GM12874 (cell line): ENCODE measurements at regions not wholly inside any gene's neighbourhood (a gene's known extent, or its start where the extent isn't known, plus 50 kb on each side); places are given as distances from the start of the nearest gene placed in this dataset.

Experiments
- TF ChIP-seq, protein P1 (sequence below): IDR thresholded peaks from 2 replicates; pipeline ENCODE4 v1.5.1; 2011; ENCODE audit warnings: low read depth, mild to moderate bottlenecking, control low read depth, low read length, moderate library complexity; ENCODE audit not compliant: insufficient read depth

DNA sequence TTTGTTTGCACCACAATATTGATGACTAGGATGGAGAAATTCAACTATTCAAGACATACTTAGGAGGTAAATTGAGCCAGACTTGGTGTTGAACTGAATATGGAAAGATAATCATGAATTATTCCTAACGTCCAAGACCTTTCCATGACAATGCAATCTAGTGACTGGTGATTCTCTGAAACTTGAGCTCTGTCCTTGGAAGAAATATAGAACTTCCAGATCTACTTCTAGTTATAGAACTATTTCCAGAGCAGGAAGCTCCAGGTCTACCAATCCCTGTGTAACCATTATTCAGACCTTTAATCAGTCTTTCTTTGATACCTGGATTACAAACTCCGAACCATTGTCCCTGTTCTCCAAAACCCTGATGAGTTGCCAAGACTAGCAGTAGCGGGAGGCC, 272.6 kb upstream of the SLC14A2 start:
- TF ChIP-seq, protein P1, sequence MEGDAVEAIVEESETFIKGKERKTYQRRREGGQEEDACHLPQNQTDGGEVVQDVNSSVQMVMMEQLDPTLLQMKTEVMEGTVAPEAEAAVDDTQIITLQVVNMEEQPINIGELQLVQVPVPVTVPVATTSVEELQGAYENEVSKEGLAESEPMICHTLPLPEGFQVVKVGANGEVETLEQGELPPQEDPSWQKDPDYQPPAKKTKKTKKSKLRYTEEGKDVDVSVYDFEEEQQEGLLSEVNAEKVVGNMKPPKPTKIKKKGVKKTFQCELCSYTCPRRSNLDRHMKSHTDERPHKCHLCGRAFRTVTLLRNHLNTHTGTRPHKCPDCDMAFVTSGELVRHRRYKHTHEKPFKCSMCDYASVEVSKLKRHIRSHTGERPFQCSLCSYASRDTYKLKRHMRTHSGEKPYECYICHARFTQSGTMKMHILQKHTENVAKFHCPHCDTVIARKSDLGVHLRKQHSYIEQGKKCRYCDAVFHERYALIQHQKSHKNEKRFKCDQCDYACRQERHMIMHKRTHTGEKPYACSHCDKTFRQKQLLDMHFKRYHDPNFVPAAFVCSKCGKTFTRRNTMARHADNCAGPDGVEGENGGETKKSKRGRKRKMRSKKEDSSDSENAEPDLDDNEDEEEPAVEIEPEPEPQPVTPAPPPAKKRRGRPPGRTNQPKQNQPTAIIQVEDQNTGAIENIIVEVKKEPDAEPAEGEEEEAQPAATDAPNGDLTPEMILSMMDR = no peak

DNA sequence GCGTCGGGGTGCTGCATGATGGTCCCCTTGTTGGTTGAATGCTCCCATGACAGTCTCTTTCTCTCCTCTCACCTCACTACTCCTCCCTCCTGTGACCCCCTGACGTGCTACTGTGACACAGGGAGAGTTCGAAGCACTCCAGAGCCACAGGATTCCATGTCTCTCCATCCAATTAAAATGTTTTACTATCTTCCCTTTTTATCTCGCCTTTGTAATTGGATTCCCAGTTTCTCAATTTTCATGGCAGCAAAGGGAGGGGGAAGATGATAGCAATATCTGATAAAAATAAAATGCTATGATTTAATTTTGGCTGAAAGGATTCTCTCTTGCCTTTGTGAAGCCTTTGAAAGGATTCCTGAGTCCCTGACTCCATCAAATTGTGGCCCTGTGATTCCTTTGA, 271.9 kb upstream of the SLC14A2 start:
- TF ChIP-seq, protein P1 = no peak

DNA sequence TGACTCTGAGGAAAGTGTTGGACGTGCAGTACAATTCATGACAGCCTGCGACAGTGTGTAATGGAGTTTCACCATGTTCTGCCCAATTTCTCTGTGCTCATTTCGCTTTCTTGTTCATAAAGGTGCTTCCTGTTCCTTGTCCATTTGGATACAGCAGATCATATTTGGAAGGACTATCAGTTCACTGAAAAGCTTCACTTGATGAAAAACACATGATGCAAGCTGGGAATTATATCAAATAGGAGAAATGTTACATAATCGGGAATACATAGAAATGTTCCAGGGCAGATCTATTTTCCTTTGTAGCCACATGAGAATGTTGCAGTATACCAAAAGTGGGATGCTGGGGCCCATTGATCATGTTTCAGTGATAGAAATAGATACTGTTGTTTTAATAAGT, 266.3 kb upstream of the SLC14A2 start:
- TF ChIP-seq, protein P1 = no peak

DNA sequence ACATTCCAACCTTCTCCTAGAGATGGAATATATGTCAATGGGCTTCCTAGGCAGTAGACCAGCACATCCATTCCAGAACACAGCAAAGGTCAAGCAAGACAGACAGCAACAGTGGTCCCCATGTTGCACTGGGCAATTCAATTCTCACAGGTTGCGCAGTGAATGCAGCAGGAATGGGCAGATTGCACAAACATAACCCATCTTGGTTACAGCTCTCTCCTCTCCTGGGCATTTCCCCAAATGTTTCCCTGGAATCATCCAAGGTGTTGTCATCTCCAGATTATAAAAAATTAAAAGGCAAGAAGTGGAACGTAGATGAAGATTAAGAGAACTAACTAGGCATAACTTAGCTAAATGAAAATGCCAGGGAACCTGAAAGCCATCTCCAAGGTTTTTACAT, 265.8 kb upstream of the SLC14A2 start:
- TF ChIP-seq, protein P1 = no peak

DNA sequence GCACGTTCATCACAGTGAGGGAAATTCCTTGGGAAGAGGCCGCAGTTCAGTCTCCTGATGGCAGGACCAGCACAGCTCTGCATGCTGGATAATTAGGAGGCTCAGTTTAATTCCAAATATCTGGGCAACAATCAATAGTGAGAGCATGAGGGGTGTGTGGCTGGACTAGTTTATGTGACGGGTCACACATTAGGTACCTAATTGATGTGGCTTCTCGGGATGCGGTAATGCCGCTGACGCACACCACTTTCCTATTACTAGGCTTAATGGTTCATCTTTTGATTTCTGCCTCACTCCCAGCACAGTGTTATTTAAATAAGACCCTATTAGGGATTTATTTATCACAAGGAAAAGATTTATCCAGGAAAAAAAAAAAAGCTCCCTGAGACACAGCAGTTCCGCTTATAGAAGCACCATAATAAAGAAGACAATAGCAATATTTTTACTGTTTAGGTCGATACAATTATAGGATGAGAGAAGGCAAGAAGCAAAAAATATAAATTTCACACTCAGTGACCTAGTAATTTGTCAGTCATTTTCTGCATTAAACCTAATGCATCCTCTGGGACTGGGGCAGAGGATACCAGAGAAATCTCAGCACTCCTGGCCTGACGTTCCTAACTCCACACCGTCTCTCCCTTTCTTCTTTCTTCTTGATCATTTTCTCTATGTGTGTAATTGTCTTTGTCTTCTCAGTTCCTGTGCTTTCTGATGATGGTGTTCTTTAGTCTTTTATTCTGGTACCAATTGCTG, 264.7 kb upstream of the SLC14A2 start:
- TF ChIP-seq, protein P1 = no peak

DNA sequence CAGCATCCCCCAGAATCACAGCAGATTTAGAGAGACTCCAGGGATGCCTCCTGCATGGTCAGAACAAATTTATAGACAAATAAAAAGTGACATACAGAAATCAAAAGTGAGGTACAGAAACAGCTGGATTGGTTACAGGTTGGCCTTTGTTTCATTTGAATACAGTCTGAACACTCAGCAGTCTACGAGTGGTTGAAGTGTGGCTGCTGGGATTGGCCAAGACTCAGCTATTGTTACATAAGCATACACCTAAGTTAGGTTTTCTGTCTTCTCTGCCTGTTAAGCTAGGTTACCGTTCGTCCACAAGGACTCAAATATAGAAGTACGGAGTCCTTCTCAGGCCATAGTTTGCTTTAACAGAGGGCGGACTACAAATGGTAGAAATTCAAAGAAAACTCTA, 262.4 kb upstream of the SLC14A2 start:
- TF ChIP-seq, protein P1 = no peak

DNA sequence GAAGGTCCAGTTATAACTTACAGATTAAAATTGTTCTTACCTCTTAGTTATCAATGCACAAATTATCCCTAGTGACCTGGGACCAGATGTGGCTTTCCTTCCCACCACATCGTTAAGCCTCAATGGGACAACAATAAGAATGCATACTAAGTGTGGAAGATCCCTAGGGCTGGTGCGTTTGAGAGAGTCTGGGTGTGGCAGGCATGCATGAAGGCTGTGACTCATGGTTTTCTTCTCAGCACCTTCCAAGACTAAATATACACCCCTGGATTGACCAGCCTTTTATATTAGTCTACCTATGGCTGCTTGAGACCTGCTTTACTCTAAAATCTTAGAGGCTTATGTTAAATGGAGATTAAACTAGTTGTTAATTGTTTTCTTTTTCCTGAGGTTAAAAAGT, 261.7 kb upstream of the SLC14A2 start:
- TF ChIP-seq, protein P1 = no peak
